H1 (cell line): ENCODE measurements at regions not wholly inside any gene's neighbourhood (a gene's known extent, or its start where the extent isn't known, plus 50 kb on each side); places are given as distances from the start of the nearest gene placed in this dataset.

Experiments used
- CHD1 ChIP-seq: IDR thresholded peaks from 2 replicates; pipeline ENCODE4 v1.6.1; 2012; ENCODE audit warnings: low read depth, low read length, improper control_type of control experiment
- EZH2 ChIP-seq: fragments of 200-600 bp; sonication (generic); IDR thresholded peaks from 2 replicates; pipeline ENCODE4 v1.7.1; 2012; ENCODE audit warnings: low read depth, mild to moderate bottlenecking, moderate library complexity, low read length, inconsistent platforms; ENCODE audit not compliant: severe bottlenecking
- GABPA ChIP-seq: IDR thresholded peaks from 2 replicates; pipeline ENCODE4 v1.6.1; 2011; ENCODE audit warnings: mild to moderate bottlenecking, low read length, moderate library complexity, borderline replicate concordance; ENCODE audit not compliant: insufficient read depth
- HDAC2 ChIP-seq, 2 experiments: fragments of 300-600 bp in 1 of 2; sonication (generic) in 1 of 2; IDR thresholded peaks; 2 replicates each; pipeline ENCODE4 v1.6.1; 2011 to 2012; ENCODE audit warnings: low read depth in 2 of 2, low read length in 2 of 2, mild to moderate bottlenecking in 2 of 2, moderate library complexity in 2 of 2, borderline replicate concordance in 1 of 2, inconsistent platforms in 1 of 2
- PHF8 ChIP-seq: fragments of 200-600 bp; sonication (generic); conservative IDR thresholded peaks from 2 replicates; pipeline ENCODE4 v1.7.1; 2012; ENCODE audit warnings: low read depth, mild to moderate bottlenecking, inconsistent platforms, low read length, moderate library complexity
- RFX5 ChIP-seq: IDR thresholded peaks from 2 replicates; pipeline ENCODE4 v1.6.1; 2011; ENCODE audit warnings: low read depth, low read length, improper control_type of control experiment, borderline replicate concordance
- TCF12 ChIP-seq: IDR thresholded peaks from 2 replicates; pipeline ENCODE4 v1.6.1; 2011; ENCODE audit warnings: low read depth, mild to moderate bottlenecking, low read length
- TF ChIP-seq, protein P1 (sequence below), 3 experiments: IDR thresholded peaks; 1 replicate in 2 of 3; 2 replicates in 1 of 3; pipeline versions ENCODE4 v1.5.1 to v1.6.1; 2011; ENCODE audit warnings: low read length in 3 of 3, mild to moderate bottlenecking in 3 of 3, inconsistent platforms in 2 of 3, low read depth in 1 of 3, moderate library complexity in 1 of 3; ENCODE audit not compliant: insufficient read depth in 1 of 3; ENCODE audit errors: control extremely low read depth in 1 of 3

DNA sequence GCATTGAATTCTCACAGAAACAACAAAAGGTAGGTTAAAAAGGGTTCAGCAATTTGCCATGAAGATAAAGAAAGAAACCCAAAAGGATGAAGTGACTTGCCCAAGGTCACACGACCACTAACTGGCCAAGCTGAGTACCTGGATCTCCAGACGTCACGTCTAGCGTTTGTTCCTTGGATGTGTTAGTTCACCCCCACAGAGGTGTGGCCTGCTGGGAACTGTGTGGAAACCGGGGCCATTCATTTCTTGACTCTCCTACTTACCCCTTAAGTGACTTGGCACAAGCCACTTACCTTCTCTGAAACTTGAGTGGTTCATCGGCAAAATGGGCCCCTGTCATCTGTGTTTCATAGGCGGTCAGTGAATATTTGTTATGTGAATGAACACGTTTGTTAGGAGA is 244.3 kb upstream of the SLCO3A1 start:
- TF ChIP-seq, protein P1, sequence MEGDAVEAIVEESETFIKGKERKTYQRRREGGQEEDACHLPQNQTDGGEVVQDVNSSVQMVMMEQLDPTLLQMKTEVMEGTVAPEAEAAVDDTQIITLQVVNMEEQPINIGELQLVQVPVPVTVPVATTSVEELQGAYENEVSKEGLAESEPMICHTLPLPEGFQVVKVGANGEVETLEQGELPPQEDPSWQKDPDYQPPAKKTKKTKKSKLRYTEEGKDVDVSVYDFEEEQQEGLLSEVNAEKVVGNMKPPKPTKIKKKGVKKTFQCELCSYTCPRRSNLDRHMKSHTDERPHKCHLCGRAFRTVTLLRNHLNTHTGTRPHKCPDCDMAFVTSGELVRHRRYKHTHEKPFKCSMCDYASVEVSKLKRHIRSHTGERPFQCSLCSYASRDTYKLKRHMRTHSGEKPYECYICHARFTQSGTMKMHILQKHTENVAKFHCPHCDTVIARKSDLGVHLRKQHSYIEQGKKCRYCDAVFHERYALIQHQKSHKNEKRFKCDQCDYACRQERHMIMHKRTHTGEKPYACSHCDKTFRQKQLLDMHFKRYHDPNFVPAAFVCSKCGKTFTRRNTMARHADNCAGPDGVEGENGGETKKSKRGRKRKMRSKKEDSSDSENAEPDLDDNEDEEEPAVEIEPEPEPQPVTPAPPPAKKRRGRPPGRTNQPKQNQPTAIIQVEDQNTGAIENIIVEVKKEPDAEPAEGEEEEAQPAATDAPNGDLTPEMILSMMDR (IDR thresholded peaks at IDR 0.05; ENCODE audit: control extremely low read depth in 1 of 3, insufficient read depth in 1 of 3, low read depth in 1 of 3, low read length in 3 of 3), result no peak
- TF ChIP-seq EZH2 (no peak), PHF8 (no peak), GABPA (no peak), HDAC2 (IDR thresholded peaks at IDR 0.05; ENCODE audit: borderline replicate concordance in 1 of 2, low read depth in 2 of 2, low read length in 2 of 2) (no peak), TCF12 (no peak), CHD1 (no peak), RFX5 (no peak)
